Type B pancreatic cell (in vitro differentiated cells): ENCODE measurements at regions not wholly inside any gene's neighbourhood (a gene's known extent, or its start where the extent isn't known, plus 50 kb on each side); places are given as distances from the start of the nearest gene placed in this dataset.

ENCODE experiments used
- DNase-seq: peaks from one replicate; pipeline ENCODE4 v3.0.0; 2021; ENCODE audit warnings: mixed read lengths; ENCODE audit not compliant: unreplicated experiment; ENCODE audit errors: extremely low spot score
- H3K27ac Mint-ChIP-seq: 2 replicates; pipeline ENCODE4 v1.8.0; 2021; ENCODE audit warnings: mild to moderate bottlenecking, mixed read lengths
- H3K27me3 Mint-ChIP-seq: 2 replicates; pipeline ENCODE4 v1.8.0; 2021; ENCODE audit warnings: mixed read lengths
- H3K36me3 Mint-ChIP-seq: 2 replicates; pipeline ENCODE4 v1.8.0; 2021; ENCODE audit warnings: mixed read lengths
- H3K4me1 Mint-ChIP-seq: one replicate; pipeline ENCODE4 v1.8.0; 2021; ENCODE audit warnings: mixed read lengths; ENCODE audit not compliant: unreplicated experiment
- H3K4me3 Mint-ChIP-seq: 2 replicates; pipeline ENCODE4 v1.8.0; 2021; ENCODE audit warnings: mild to moderate bottlenecking, mixed read lengths
- H3K9me3 Mint-ChIP-seq: 2 replicates; pipeline ENCODE4 v1.8.0; 2021; ENCODE audit warnings: mixed read lengths
- TF ChIP-seq, protein P1 (sequence below): fragments of 200-600 bp; sonication (generic); conservative IDR thresholded peaks from 2 replicates; pipeline ENCODE4 v1.5.0; 2021; ENCODE audit warnings: antibody characterized with exemption, mild to moderate bottlenecking

DNA sequence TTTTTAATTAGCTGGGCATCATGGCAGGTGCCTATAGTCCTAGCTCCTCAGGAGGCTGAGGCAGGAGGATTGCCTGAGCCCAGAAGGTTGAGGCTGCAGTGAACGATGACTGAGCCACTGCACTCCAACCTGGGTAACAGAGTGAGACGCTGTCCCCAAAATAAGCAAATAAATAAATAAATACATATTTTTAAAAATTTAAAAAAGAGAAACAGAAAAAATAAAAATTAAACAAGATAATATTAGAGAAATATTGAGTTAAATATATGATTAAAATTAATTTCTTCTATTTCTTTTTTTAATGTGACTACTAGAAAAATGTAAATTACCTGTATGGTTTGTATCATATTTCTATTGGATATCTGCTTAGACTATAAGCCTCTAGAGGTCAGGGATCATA lies 59.3 kb upstream of the ATP1A1 start:
- H3K36me3 Mint-ChIP-seq, result no peaks in the 10 kb centered on the region
- H3K9me3 Mint-ChIP-seq, result peaks cover 2% of the 10 kb centered on the region
- peaks cover 34% of the 10 kb centered on the region for H3K4me1 Mint-ChIP-seq
- TF ChIP-seq, protein P1, sequence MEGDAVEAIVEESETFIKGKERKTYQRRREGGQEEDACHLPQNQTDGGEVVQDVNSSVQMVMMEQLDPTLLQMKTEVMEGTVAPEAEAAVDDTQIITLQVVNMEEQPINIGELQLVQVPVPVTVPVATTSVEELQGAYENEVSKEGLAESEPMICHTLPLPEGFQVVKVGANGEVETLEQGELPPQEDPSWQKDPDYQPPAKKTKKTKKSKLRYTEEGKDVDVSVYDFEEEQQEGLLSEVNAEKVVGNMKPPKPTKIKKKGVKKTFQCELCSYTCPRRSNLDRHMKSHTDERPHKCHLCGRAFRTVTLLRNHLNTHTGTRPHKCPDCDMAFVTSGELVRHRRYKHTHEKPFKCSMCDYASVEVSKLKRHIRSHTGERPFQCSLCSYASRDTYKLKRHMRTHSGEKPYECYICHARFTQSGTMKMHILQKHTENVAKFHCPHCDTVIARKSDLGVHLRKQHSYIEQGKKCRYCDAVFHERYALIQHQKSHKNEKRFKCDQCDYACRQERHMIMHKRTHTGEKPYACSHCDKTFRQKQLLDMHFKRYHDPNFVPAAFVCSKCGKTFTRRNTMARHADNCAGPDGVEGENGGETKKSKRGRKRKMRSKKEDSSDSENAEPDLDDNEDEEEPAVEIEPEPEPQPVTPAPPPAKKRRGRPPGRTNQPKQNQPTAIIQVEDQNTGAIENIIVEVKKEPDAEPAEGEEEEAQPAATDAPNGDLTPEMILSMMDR, result no peak
- no peaks in the 10 kb centered on the region for H3K27me3 Mint-ChIP-seq
- no peak overlapping the region for H3K27ac Mint-ChIP-seq
- DNase-seq, result no peak
- no peak overlapping the region for H3K4me3 Mint-ChIP-seq

DNA sequence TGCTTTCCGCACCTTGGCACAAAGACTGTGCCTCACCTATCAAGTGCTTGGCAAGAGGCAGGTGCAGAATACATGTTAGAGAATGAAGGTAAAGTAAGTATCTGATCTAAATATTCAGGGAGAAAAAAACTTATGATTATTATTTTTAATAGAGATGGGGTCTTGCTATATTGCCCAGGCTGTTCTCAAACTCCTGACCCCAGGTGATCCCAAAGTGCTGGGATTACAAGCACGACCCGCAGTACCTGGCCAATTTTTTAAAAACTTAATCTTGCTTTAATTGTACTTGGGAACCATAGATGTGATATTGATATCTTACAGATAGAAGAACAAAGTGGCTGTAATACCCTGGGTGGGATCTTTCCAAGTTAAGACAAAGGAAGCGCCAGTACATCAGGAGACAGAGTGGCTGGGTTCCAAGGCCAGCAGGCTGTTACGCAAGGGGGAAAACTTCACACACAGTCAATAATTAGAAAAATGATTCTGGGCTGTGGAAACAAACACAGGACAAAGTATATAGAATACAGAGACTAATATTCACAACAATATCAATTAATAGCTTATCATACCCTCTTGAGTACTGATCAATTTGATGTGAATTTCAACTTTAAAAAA lies 58.6 kb upstream of the ATP1A1 start:
- TF ChIP-seq, protein P1, result no peak
- Mint-ChIP-seq H3K4me3 (no peak overlapping the region), H3K36me3 (no peaks in the 10 kb centered on the region), H3K27me3 (no peaks in the 10 kb centered on the region), H3K9me3 (peaks cover 6% of the 10 kb centered on the region), H3K4me1 (peaks cover 40% of the 10 kb centered on the region), H3K27ac (no peak overlapping the region)
- DNase-seq, result no peak

DNA sequence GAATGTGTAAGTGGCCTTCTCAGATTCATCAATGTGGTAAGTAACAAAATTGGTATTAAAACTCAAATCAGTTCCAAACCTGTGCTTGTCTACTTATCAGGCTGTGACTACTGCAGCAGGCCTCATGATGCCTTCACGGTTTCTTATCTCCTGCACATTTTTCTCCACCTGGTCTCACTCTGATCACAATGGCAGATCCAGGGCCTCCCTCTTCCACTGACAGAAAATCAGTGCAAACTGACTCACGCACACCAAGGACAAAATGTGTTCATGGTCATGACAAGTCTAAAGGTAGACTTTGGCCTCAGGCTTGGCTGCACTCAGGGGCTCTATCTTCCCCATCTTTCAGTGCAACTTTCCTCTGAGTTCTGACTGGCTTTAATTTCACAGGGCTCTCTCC lies 56.7 kb upstream of the ATP1A1 start:
- TF ChIP-seq, protein P1, result no peak
- Mint-ChIP-seq H3K27ac (peak overlapping the region; percentile 14), H3K27me3 (no peaks in the 10 kb centered on the region), H3K9me3 (peaks cover 6% of the 10 kb centered on the region), H3K36me3 (no peaks in the 10 kb centered on the region), H3K4me1 (peaks cover 33% of the 10 kb centered on the region), H3K4me3 (no peak overlapping the region)
- DNase-seq, result no peak

DNA sequence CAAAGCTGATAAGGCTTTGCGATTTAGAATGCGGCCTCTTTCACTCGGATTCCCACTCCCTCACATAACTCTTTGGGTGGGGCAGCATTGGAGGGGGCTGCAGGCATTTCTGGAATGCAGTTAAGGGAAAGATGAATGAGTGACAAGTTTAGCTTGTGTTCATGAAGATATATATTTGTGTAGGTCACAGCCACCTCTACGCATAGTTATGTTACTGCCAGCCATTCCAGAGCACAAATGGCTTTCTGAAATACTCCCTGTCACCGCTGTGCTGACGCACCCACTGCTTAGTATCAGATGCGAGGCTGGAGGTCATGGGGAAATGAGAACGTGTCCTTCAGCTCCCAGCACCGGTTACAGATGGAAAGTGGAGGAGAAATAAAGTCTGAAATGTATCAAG lies 54.1 kb upstream of the ATP1A1 start:
- Mint-ChIP-seq H3K9me3 (peaks cover 6% of the 10 kb centered on the region), H3K27ac (peak overlapping the region; percentile 94), H3K4me1 (peaks cover 17% of the 10 kb centered on the region), H3K36me3 (no peaks in the 10 kb centered on the region), H3K27me3 (no peaks in the 10 kb centered on the region), H3K4me3 (peak overlapping the region; percentile 79)
- TF ChIP-seq, protein P1, result no peak
- no peak for DNase-seq

DNA sequence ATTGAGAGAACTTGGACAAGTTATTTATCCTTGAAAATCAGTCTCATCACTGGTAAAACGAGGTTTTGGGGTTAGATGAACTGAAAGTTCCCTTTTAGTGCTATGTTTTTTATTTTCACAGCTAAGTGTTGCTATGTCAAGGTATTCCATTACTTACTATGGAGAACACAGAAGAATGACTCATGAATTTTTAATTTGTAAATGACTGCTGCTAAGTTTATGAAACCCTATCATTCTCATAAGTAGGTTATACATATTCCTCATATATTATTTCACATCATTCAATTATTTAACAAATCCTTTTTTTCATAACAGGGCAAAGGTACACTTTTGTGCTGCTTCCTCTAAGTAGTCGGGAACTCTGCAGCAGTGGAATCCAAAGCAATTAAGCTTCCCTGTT lies 52.2 kb upstream of the ATP1A1 start:
- Mint-ChIP-seq H3K4me1 (peaks cover 19% of the 10 kb centered on the region), H3K9me3 (peaks cover 6% of the 10 kb centered on the region), H3K27me3 (no peaks in the 10 kb centered on the region), H3K27ac (peak overlapping the region; percentile 22), H3K4me3 (no peak overlapping the region), H3K36me3 (no peaks in the 10 kb centered on the region)
- TF ChIP-seq, protein P1, result no peak
- no peak for DNase-seq

DNA sequence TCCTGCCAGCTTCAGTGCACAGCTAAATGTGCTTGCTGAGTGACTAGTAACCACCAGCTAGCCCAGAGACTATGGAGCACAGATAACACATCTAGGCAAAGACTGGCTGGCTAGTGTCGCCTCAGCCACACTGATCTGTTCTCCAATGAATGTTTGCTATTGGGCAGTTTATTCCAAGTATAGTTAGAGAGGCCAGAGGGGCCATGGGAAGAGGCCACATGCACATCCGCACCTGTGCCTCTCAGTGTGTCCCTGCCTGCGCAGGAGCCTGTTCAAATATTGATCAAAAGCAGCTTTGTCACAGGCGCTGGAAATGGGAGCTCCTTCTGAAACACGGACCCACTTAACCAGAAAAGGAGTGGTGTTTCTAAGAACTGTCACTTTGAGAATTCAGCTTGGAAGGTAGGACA lies 51.3 kb upstream of the ATP1A1 start:
- TF ChIP-seq, protein P1, result no peak
- H3K4me3 Mint-ChIP-seq, result no peak overlapping the region

More for the DNA sequence above, 51.3 kb upstream of the ATP1A1 start:
- H3K9me3 Mint-ChIP-seq, result peaks cover 6% of the 10 kb centered on the region
- H3K27ac Mint-ChIP-seq, result no peak overlapping the region
- no peaks in the 10 kb centered on the region for H3K36me3 Mint-ChIP-seq
- peaks cover 15% of the 10 kb centered on the region for H3K4me1 Mint-ChIP-seq
- no peak for DNase-seq
- no peaks in the 10 kb centered on the region for H3K27me3 Mint-ChIP-seq
